GM19463 (cell line): ENCODE measurements at regions not wholly inside any gene's neighbourhood (a gene's known extent, or its start where the extent isn't known, plus 50 kb on each side); places are given as distances from the start of the nearest gene placed in this dataset.
"Not testable (repeated sequence)": the region's sequence is repeated elsewhere in the genome, so short reads cannot be mapped to it uniquely, and the experiment has no call there.

ENCODE experiments used
- ATAC-seq: cut with Tn5 transposase; IDR thresholded peaks from one replicate; pipeline ENCODE4 v1.9.1; 2021; ENCODE audit warnings: mild to moderate bottlenecking, moderate library complexity; ENCODE audit not compliant: unreplicated experiment

DNA sequence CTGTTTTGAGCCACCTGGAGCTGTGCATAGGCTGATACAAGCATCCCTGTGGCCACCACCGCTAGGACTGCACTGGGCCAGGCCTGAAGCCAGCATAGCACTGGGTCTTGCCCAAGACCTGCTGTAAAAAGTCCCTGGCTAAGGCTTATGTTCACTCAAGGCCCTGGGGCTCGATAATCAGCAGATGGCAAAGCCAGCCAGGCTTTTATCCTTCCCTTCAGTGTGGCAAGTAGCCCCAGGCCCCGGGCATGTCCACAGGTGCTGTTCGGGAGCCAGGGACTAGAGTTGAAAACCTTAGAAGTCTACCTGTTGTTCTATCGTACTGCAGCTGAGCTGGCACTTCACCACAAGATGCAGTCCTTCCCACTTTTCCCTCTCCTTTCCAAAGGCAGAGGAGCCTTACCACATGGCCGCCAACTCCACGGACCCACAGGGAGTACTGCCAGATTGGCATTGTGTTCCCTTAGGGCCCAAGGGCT lies 226.4 kb upstream of the ZNF217 start:
- no peak for ATAC-seq

DNA sequence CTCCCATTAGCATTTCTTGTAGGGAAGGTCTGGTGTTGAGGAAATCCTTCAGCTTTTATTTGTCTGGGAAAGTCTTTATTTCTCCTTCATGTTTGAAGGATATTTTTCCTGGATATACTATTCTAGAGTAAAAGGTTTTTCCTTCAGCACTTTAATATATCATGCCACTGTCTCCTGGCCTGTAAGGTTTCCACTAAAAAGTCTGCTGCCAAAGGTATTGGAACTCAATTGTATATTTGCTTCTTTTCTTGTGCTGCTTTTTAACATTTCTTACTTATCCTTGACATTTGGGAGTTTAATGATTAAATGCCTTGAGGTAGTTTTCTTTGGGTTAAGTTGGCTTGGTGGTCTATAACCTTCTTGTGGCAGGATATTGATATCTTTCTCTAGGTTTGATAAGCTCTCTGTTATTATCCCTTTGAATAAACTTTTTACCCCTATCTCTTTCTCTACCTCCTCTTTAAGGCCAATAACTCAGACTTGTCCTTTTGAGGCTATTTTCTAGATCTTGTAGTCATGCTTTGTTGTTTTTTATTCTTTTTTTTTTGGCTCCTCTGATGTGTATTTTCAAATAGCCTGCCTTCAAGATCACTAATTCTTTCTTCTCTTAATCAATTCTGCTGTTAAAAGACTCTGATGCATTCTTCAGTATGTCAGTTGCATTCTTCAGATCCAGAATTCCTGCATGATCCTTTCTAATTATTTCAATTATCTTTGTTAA lies 225.0 kb upstream of the ZNF217 start:
- no peak for ATAC-seq

DNA sequence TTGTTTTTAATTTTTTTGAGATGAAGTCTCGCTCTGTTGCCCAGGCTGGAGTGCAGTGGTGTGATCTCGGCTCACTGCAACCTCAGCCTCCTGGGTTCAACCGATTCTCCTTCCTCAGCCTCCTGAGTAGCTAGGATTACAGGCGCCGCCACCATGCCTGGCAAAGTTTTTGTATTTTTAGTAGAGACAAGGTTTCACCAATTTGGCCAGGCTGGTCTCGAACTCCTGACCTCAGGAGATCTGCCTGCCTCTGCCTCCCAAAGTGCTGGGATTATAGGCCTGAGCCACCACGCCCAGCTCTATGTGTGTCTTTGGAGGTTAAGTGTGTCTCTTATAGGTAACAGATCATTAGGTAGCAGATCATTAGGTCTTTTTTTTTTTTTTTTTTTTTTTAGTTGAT lies 223.9 kb upstream of the ZNF217 start:
- ATAC-seq = not testable (repeated sequence)

DNA sequence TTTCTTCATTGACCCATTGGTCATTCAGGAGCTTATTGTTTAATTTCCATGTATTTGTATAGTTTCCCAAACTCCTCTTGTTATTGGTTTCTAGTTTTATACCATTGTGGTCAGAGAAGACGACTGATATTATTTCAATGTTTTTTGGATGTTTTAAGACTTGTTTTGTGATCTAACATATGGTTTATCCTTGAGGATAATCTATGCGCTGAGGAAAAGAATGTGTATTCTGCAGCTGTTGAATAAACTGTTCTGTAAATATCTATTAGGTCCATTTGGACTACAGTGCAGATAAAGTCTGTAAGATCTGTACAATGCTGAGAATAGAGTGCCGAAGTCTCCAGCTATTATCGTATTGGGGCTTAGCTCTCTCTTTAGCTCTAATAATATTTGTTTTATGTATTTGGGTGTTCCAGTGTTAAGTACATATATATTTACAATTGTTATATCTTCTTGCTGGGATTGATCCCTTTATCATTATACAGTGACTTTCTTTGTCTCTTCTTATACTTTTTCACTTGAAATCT lies 223.3 kb upstream of the ZNF217 start:
- ATAC-seq = no peak

DNA sequence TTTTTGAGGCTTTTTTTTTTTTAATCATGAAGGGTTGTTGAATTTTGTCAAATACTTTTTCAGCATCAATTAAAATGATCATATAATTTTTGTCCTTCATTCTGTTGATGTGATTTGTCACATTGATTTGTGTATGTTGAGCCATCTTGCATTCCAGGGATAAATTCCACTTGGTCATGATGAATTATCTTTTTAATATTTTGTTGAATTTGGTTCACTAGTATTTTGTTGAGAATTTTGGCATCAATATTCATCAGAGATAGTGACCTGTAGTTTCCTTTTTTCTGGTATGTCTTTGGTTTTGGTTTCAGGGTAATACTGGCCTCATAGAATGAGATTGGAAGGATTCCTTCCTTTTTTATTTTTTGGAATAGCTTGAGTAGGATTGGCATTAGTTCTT lies 221.9 kb upstream of the ZNF217 start:
- ATAC-seq = no peak

DNA sequence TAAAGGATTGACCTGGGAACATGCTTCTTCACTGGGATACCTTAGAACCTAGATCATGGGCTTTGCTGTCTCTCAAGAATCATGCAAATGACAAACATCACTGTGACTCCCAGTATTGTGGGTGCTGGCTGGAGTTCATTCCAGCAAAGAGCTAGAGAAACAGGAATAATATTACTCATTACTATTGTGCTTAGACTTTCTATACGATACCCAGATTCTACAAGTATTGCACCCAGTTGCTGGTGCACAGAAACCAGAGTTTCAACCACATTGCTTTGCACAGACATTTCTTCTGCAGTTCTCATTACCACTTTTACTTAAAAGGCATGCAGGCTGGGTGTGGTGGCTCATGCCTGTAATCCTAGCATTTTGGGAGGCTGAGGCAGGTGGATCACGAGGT lies 220.4 kb upstream of the ZNF217 start:
- no peak for ATAC-seq

DNA sequence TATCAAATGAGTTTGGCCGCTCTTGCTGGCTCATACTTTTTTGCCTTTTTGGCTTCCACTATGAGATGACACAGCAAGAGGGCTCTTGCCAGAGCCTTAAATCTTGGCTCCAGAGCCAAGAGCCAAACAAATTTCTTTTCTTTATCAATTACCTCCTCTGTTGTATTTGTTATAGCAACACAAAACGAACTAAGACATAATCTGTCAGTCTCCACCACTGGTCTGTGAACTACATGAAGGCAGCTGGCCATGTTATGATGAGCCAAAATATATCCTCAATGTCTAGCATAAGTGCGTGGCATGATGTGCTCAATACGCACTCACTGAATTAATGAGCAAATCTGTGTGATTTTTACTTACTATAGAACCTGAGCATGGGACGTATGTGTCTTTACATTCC lies 220.0 kb upstream of the ZNF217 start:
- ATAC-seq = no peak

DNA sequence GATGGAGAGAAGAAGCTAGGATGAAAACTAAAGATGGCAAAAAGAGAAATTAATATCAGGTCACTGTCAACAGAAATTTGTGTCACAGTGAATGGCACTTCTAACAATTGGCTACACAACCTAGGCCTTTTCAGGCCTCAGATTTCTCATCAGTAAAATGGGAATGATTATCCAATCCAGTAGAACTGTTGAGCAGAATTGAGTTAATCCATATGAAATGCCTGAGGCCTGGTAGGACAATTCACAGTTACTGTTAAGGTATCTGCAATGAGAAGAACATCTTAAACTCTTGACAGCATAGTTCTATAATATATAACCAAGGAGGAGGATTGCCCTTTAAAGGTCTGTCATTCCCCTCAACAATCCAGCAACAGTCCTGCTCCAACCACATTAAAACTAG lies 217.9 kb upstream of the ZNF217 start:
- no peak for ATAC-seq

DNA sequence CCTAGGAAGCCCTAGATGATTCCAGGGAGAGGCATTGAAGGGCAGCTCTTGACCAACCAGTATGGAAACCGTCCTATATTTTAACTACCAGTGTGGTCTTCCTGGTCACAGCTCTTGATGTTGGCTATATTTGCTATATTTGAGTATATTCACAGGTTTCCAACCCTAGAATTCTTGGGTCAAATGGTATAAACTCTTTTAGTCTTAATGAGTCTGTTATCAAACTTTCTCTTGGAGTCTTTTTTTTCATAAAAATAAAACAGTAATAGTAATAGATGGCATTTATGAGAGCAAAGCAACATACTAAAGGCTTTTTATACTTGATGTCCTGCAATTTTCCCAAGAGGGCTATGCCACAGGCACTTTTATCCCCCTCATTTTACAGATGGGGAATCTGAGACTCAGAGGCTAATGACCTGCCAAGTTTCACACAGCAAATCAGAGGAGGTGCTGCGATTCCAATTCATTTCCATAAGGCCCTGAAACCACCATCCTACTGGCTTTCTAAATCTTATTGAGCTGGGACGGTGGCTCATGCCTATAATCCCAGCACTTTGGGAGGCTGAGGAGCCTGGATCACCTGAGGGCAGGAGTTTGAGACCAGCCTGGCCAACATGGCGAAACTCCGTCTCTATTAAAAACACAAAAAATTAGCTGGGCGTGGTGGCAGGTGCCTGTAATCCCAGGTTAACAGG lies 217.2 kb upstream of the ZNF217 start:
- ATAC-seq = no peak

DNA sequence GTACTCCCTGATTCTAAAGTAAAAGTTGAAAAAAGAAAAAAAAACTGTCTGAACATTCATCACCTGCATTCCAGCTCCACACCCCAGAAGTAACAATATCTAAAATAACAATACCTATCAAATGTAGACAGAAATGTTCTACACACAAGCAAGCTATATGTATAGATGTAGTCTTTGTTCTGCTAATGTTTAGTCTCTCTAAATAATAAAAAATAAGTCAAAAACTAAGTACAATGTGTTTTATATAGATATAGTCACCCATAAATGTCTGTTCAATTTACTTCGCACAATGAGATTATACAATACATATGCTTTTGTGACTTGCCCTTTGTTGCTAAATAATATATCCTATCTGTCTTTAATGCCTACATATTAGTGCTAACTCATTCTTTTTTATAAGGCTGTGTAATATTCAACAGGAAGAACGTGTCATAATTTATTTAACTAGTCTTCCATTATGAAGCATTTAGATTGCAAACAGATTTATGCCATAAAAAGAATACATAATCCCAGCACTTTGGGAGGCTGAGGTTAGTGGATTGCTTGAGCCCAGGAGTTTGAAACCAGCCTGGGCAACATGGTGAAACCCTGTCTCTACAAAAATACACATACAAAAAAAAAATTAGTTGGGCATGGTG lies 216.2 kb upstream of the ZNF217 start:
- ATAC-seq = no peak

DNA sequence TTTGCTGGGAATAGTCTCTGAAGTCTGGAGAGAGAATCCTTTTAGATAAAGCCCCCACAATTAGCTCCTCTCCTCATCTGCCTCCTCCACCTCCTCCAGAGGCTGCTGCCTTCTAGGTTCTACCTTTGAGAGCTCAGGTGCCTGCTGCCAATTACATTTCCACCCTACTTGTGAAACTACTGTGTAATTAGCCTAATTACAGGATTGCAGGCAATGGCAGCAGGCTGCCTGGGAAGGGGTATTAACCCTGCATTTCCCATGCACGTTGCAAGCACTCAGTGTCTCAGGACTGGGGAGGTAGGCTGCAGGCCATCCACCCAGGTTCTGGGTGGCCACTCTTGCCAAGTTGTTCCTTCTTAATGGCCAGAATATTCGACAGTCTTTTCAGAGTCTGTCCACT lies 215.6 kb upstream of the ZNF217 start:
- ATAC-seq = no peak

DNA sequence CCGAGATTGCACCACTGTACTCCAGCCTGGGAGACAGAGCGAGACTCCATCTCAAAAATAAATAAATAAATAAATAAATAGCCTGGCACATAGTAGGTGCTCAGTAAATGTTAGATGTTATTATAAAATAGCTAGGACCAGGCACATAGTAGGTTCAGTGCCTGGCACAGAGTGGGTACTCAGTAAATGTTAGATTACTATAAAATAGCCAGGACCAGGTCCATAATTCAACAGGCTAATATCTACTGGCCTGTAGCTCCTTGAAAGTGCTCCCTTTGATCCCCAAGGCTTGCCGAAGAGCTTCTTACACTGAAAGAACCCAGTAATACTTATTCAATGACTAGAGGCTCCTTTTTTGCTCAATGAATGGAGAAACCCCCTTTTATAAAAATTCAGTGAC lies 215.1 kb upstream of the ZNF217 start:
- no peak for ATAC-seq

DNA sequence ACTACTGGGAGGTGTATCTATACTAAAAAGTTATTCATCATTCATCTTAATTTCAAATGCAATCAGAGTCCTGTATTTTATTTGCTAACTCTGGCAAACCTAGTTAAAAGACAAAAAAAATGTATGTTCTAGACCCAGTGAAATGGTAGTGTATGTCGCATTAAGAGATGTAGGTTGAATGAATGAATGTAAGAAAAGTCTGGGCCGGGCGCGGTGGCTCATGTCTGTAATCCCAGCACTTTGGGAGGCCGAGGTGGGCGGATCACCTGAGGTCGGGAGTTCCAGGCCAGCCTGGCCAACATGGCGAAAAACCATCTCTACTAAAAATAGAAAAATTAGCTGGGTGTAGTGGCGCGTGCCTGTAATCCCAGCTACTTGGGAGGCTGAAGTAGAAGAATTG lies 214.7 kb upstream of the ZNF217 start:
- not testable (repeated sequence) for ATAC-seq

DNA sequence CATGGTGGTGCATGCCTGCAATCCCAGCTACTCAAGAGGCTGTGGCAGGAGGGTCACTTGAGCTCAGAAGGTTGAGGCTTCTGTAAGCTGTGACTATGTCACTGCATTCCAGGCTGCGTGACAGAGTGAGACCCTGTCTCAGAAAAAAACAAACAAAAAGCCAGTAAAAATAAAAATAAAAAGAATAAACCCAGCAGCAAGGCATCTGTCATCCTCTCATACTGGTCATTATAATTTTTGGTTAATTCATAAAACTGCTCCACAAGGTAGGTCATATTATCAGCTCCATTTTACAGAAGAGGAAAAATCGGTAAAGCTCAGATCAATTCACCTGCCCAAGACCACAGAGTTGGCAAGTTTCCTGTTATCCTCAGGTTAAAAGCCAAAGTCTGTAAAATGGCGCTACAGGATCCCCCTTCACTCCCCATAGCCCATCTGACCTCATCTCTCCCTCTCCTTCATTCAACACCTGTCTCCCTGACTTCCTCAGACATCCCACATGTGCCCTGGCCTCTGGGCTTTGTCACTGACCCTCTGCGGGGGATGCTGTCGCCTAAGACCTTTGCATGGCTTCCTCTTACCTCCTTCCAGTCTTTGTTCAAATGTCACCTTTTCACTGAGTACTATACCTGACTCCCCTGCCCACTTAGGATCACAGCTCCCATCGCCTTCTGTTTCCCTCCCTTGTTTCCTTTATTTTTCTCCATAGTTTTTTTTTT lies 213.2 kb upstream of the ZNF217 start:
- ATAC-seq = no peak

DNA sequence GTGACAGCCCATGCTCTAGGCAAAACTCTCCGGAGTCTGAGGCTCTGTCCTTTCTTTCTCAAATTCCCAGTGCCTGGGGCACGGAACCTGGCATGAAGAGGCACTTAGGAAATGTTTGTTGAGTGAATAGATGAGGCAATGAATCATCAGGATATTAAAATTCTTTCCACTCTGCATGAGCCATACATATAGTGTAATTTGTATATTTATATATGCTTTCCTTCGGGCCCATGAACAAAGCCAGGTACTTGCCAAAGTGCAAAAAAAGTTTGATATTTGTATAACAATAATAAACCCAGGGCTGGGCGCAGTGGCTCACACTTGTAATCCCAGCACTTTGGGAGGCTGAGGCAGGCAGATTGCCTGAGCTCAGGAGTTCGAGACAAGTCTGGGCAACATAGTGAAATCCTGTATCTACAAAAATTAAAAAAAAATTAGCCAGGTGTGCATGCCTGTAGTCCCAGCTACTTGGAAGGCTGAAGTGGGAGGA lies 212.3 kb upstream of the ZNF217 start:
- no peak for ATAC-seq

DNA sequence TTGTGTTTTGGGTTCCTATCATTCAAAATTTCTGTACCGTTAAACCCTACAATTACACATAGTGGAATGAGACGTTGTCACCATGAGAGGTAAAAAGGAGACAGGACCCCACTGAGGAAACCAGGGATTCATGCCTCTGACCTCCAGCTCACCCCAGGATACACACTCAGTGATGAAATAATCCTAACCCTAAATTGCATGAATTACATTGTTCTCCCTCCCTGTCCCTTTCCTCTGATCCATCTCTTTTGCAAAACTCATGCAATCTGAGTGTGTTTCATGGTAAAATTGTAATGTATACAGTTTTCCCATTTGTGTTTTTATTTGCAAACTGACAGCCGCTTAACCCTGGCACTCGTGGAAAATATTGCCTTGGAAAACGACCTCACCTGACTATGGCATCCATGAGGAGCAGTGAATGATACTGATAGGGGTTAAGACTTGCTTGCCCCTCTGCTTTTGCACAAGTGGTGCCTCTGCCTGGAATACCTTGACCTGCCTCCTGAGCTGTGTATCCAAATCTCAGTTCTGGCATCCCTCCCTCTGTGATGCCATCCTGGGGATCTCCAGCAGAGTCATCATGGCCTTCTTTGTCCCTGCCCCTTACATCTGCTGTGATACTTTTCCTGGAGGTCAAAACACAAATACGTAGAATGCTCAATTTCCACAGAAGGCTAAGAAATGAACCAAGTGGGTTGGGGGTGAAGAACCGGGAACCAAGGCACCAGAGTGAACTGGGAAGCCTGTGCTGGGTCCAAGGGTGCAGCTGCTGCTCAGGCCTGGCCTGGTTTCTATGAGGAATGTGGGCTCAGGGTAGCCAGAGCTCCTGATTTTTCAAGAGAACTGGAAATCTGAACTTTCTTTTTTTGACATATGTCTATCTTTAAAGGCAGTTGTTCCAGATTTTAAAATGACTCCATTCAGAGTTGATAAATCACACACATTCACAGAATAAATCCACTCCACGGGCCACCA lies 211.6 kb upstream of the ZNF217 start:
- no peak for ATAC-seq

DNA sequence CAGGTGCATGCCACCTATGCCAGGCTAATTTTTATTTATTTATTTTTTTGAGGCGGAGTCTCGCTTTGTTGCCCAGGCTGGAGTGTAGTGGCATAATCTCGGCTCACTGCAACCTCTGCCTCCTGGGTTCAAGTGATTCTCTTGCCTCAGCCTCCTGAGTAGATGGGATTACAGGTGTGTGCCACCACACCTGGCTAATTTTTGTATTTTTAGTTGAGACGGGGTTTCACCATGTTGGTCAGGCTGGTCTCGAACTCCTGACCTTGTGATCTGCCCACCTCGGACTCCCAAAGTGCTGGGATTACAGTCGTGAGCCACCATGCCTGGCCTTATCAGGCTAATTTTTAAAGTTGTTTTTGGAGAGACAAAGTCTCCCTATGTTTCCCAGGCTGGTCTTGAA lies 210.7 kb upstream of the ZNF217 start:
- ATAC-seq = not testable (repeated sequence)

DNA sequence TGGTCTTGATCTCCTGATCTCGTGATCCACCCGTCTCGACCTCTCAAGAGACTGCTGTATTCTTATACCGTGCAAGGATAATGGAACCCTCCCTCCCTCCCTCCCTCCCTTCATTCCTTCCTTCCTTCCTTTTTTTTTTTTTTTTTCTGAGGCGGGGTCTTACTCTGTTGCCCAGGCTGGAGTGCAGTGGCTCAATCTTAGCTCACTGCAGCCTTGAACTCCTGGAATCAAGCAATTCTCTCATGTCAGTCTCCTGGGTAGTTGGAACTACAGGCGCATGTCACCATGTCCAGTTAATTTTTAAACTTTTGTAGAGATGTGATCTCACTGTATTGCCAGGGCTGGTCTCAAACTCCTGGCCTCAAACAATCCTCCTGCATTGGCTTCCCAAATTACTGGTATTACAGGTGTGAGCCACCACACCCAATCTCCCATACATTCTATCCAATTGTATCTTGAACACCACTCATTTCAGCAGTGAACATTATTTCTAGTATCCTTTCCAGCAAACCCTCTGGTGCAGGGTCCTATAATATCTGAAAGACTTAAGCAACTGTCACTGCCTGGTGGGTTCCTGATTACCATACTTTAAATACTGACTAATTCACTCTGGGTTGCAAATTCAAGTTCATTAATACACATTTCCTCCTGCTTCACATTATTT lies 210.0 kb upstream of the ZNF217 start:
- no peak for ATAC-seq

DNA sequence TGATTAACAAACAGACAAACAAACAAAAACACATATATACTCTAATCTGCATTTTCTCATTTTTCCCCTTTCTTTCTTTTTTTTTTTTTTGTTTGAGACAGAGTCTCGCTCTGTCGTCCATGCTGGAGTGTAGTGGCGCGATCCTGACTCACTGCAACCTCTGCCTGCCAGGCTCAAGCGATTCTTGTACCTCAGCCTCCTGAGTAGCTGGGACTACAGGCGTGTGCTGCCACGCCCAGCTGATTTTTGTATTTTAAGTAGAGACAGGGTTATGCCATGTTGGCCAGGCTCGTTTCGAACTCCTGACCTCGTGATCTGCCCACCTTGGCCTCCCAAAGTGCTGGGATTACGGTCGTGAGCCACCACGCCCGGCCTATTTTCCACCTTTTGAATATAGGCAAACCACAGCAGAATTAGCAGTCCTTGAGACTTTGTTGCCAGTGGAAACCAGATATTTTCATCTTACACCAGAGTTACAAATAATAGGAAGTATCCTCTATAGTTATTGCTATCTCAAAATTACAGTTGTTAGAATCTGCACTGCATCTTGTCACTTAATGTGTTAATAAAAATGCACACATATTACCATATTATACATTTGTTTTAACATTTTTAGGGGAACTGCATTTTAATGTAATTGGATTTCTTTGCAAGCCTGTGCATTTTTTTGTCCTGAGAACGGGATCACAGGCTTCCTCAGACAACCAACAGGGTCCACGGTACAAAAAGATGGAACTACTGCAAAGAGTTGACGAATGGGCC lies 208.2 kb upstream of the ZNF217 start:
- ATAC-seq = no peak
